Upper lobe of left lung (tissue), 6 donors: ENCODE measurements at regions not wholly inside any gene's neighbourhood (a gene's known extent, or its start where the extent isn't known, plus 50 kb on each side); places are given as distances from the start of the nearest gene placed in this dataset.

Source experiments
- ATAC-seq, 2 donors: fragments of 200-7000 bp; cut with Tn5 transposase; one replicate each; pipeline ENCODE4 v1.9.1; 2022; ENCODE audit warnings: mild to moderate bottlenecking in 2 of 2, moderate library complexity in 2 of 2; ENCODE audit not compliant: low FRiP score in 2 of 2
- DNase-seq, 2 donors: peaks; one replicate each; pipeline ENCODE4 v3.0.0-alpha.2; 2019 to 2020
- H3K27ac ChIP-seq, 4 donors: fragments of 200-600 bp; sonication (generic); one replicate each; pipeline ENCODE4 v1.5.1; 2016 to 2019
- H3K27me3 ChIP-seq, 4 donors: fragments of 200-600 bp; sonication (generic); one replicate each; pipeline ENCODE4 v1.5.1; 2017 to 2019
- H3K36me3 ChIP-seq, 4 donors: fragments of 200-600 bp; sonication (generic); one replicate each; pipeline ENCODE4 v1.5.1; 2016 to 2019
- H3K4me1 ChIP-seq, 4 donors: fragments of 200-600 bp; sonication (generic); one replicate each; pipeline ENCODE4 v1.5.1; 2018 to 2019
- H3K4me3 ChIP-seq, 4 donors: fragments of 200-600 bp; sonication (generic); one replicate each; pipeline ENCODE4 v1.5.1; 2017 to 2019; ENCODE audit warnings: mild to moderate bottlenecking in 2 of 4, moderate library complexity in 1 of 4
- H3K9me3 ChIP-seq, 4 donors: fragments of 200-600 bp; sonication (generic); one replicate each; pipeline ENCODE4 v1.5.1; 2018 to 2019
- CTCF ChIP-seq, 6 experiments: fragments of 450-650 bp in 4 of 6; fragments of 200-600 bp in 2 of 6; sonication (generic) in 2 of 6; IDR thresholded peaks; one replicate each; pipeline ENCODE4 v1.5.1; 2016 to 2019; ENCODE audit warnings: antibody characterized with exemption in 6 of 6
- EP300 ChIP-seq, 4 donors: sonication (generic); formaldehyde crosslinking; IDR thresholded peaks; one replicate each; pipeline ENCODE4 v1.5.1; 2017; ENCODE audit warnings: antibody characterized with exemption in 4 of 4, control low read depth in 2 of 4
- POLR2A ChIP-seq, 4 donors: fragments of 450-650 bp; IDR thresholded peaks; one replicate each; pipeline ENCODE4 v1.5.1; 2016 to 2017; ENCODE audit warnings: antibody characterized with exemption in 4 of 4, mild to moderate bottlenecking in 2 of 4
- POLR2AphosphoS5 ChIP-seq, 2 donors: sonication (generic); formaldehyde crosslinking; IDR thresholded peaks; one replicate each; pipeline ENCODE4 v1.5.1; 2017; ENCODE audit warnings: antibody characterized with exemption in 2 of 2
- WGBS, 2 donors: methylation state at CpG; one replicate each; pipeline ENCODE4 v1.1.5; 2017 to 2018; 5-methylcytosine and 5-hydroxymethylcytosine counted together
- donor health status: DM: no; HTN: no; CAD: no; lungs with moderate emphysema.
- donor health status: DM: no; HTN: yes; CAD: no; lungs with severe emphysema.

DNA sequence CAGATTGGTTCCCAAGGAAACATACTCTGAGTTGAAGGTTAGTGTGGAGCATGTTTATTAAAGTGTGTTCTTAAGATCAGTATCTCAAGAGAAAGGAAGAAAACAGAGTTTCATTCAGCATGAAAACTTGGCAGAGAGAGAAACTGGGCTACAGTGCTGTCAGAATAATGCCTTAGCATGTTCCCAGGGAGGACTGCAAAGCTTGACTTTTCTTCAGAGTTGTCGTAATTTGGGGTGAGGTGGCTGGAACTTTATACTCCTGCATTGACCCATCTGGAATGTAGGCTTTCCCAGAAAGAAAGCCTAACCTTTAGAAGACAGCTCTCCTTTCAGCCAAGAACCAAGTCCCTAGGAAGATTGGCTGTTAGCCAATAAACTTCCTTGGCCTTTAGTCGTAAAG, 190.8 kb upstream of the CNTN5 start:
- no peak for DNase-seq
- H3K4me1 ChIP-seq, result no peaks in the 10 kb centered on the region
- H3K4me3 ChIP-seq, result no peak overlapping the region
- H3K9me3 ChIP-seq, result no peaks in the 10 kb centered on the region
- WGBS, 2 donors, result 84 to 91% methylated on average over 2 of the region's 2 CpGs
- H3K27me3 ChIP-seq, result no peaks in the 10 kb centered on the region
- ATAC-seq, result no peak
- TF ChIP-seq POLR2A (IDR thresholded peaks at IDR 0.05) (no peak), CTCF (IDR thresholded peaks at IDR 0.05) (no peak), EP300 (IDR thresholded peaks at IDR 0.05) (no peak), POLR2AphosphoS5 (IDR thresholded peaks at IDR 0.05) (no peak)
- no peaks in the 10 kb centered on the region for H3K36me3 ChIP-seq
- no peak overlapping the region for H3K27ac ChIP-seq

GRCh38 chr11:98834776-98835175, 186.0 kb upstream of the CNTN5 start:
- DNase-seq (no peak), ATAC-seq (no peak)
- WGBS, 2 donors, result 80 to 86% methylated on average over 4 of the region's 4 CpGs

GRCh38 chr11:98835335-98835734, 185.4 kb upstream of the CNTN5 start:
- no peak overlapping the region for H3K27ac ChIP-seq
- no peak overlapping the region for H3K4me3 ChIP-seq
- ATAC-seq (no peak), DNase-seq (no peak)
- H3K27me3 ChIP-seq, result no peaks in the 10 kb centered on the region
- H3K4me1 ChIP-seq, result no peaks in the 10 kb centered on the region
- no peaks in the 10 kb centered on the region for H3K9me3 ChIP-seq
- TF ChIP-seq POLR2A (IDR thresholded peaks at IDR 0.05), result no peak
- no peak for TF ChIP-seq EP300 (IDR thresholded peaks at IDR 0.05)
- TF ChIP-seq CTCF (IDR thresholded peaks at IDR 0.05), result no peak
- TF ChIP-seq POLR2AphosphoS5 (IDR thresholded peaks at IDR 0.05), result no peak
- 44 to 54% methylated on average over 2 of the region's 2 CpGs for WGBS, 2 donors
- H3K36me3 ChIP-seq, result no peaks in the 10 kb centered on the region

More at GRCh38 chr11:98834776-98835175, 186.0 kb upstream of the CNTN5 start:
- no peak overlapping the region for H3K27ac ChIP-seq
- no peaks in the 10 kb centered on the region for H3K9me3 ChIP-seq
- no peak overlapping the region for H3K4me3 ChIP-seq
- H3K4me1 ChIP-seq, result no peaks in the 10 kb centered on the region
- H3K27me3 ChIP-seq, result no peaks in the 10 kb centered on the region
- TF ChIP-seq EP300 (IDR thresholded peaks at IDR 0.05) (no peak), CTCF (IDR thresholded peaks at IDR 0.05) (no peak), POLR2AphosphoS5 (IDR thresholded peaks at IDR 0.05) (no peak), POLR2A (IDR thresholded peaks at IDR 0.05) (no peak)
- H3K36me3 ChIP-seq, result no peaks in the 10 kb centered on the region

GRCh38 chr11:98836156-98836555, 184.6 kb upstream of the CNTN5 start:
- 68 to 75% methylated on average over 1 of the region's 1 CpG for WGBS, 2 donors
- DNase-seq, result no peak
- Histone ChIP-seq H3K4me1 (no peaks in the 10 kb centered on the region), H3K4me3 (no peak overlapping the region), H3K27ac (no peak overlapping the region), H3K9me3 (no peaks in the 10 kb centered on the region), H3K36me3 (no peaks in the 10 kb centered on the region), H3K27me3 (no peaks in the 10 kb centered on the region)
- TF ChIP-seq CTCF (IDR thresholded peaks at IDR 0.05), result no peak
- TF ChIP-seq POLR2A (IDR thresholded peaks at IDR 0.05), result no peak
- no peak for TF ChIP-seq EP300 (IDR thresholded peaks at IDR 0.05)
- no peak for TF ChIP-seq POLR2AphosphoS5 (IDR thresholded peaks at IDR 0.05)
- no peak for ATAC-seq

- DNase-seq (no peak), ATAC-seq (no peak)
- Histone ChIP-seq H3K4me3 (no peak overlapping the region), H3K9me3 (peaks cover 0 to 20% (median 0%) of the 10 kb centered on the region in 4 donors), H3K4me1 (no peaks in the 10 kb centered on the region), H3K27me3 (no peaks in the 10 kb centered on the region), H3K36me3 (no peaks in the 10 kb centered on the region), H3K27ac (no peak overlapping the region)
- no peak for TF ChIP-seq CTCF (IDR thresholded peaks at IDR 0.05)
- TF ChIP-seq EP300 (IDR thresholded peaks at IDR 0.05), result no peak
- no peak for TF ChIP-seq POLR2A (IDR thresholded peaks at IDR 0.05)
- no peak for TF ChIP-seq POLR2AphosphoS5 (IDR thresholded peaks at IDR 0.05)
Measured at GRCh38 chr11:98842187-98842586, 178.6 kb upstream of the CNTN5 start.
